Muscle of leg (tissue), 3 donors: ENCODE measurements at regions not wholly inside any gene's neighbourhood (a gene's known extent, or its start where the extent isn't known, plus 50 kb on each side); places are given as distances from the start of the nearest gene placed in this dataset.
"Not testable (repeated sequence)": the region's sequence is repeated elsewhere in the genome, so short reads cannot be mapped to it uniquely, and the experiment has no call there.

Experiments
- DNase-seq: peaks from one replicate; pipeline ENCODE4 v3.0.0; 2013
- H3K27ac ChIP-seq: one replicate; pipeline ENCODE4 v1.5.1; 2013; ENCODE audit warnings: mild to moderate bottlenecking, low read length, control low read depth
- H3K27me3 ChIP-seq: one replicate; pipeline ENCODE4 v1.6.1; 2013; ENCODE audit warnings: low read length; ENCODE audit not compliant: control insufficient read depth, insufficient read depth
- H3K36me3 ChIP-seq: one replicate; pipeline ENCODE4 v1.6.1; 2013; ENCODE audit warnings: low read length; ENCODE audit not compliant: control insufficient read depth, insufficient read depth
- H3K4me1 ChIP-seq: one replicate; pipeline ENCODE4 v1.6.1; 2013; ENCODE audit warnings: low read length; ENCODE audit not compliant: control insufficient read depth, insufficient read depth
- H3K4me3 ChIP-seq: one replicate; pipeline ENCODE4 v1.5.1; 2013; ENCODE audit warnings: low read length, control low read depth
- H3K9me3 ChIP-seq: replicated peaks from 2 replicates; pipeline ENCODE4 v1.6.1; 2013; ENCODE audit warnings: low read depth, low read length; ENCODE audit not compliant: control insufficient read depth
- WGBS: methylation state at CpG from one replicate; pipeline ENCODE4 v1.1.5; 2013; ENCODE audit warnings: missing lambda C conversion rate; ENCODE audit not compliant: insufficient coverage; 5-methylcytosine and 5-hydroxymethylcytosine counted together

GRCh38 chr15:94855409-94856266, 624.3 kb downstream of the MCTP2 start:
- 95% methylated on average over 49 of the region's 49 CpGs for WGBS
- H3K4me3 ChIP-seq: no peak overlapping the region

GRCh38 chr15:94856267-94856854, 625.0 kb downstream of the MCTP2 start:
- no peaks in the 10 kb centered on the region for H3K9me3 ChIP-seq
- DNase-seq: no peak
- no peak overlapping the region for H3K27ac ChIP-seq
- H3K4me3 ChIP-seq: no peak overlapping the region
- H3K27me3 ChIP-seq: no peaks in the 10 kb centered on the region
- H3K4me1 ChIP-seq: no peaks in the 10 kb centered on the region
- H3K36me3 ChIP-seq: no peaks in the 10 kb centered on the region
- WGBS: 94% methylated on average over 47 of the region's 50 CpGs

More at GRCh38 chr15:94855409-94856266, 624.3 kb downstream of the MCTP2 start:
- Histone ChIP-seq H3K9me3 (no peaks in the 10 kb centered on the region), H3K4me1 (no peaks in the 10 kb centered on the region), H3K27ac (no peak overlapping the region), H3K36me3 (no peaks in the 10 kb centered on the region), H3K27me3 (no peaks in the 10 kb centered on the region)
- DNase-seq: no peak

GRCh38 chr15:94857466-94857865, 626.1 kb downstream of the MCTP2 start:
- H3K27ac ChIP-seq: no peak overlapping the region
- DNase-seq: no peak
- no peaks in the 10 kb centered on the region for H3K27me3 ChIP-seq
- H3K4me3 ChIP-seq: no peak overlapping the region
- no peaks in the 10 kb centered on the region for H3K36me3 ChIP-seq
- WGBS: no CpG with 5 or more reads among the region's 4 CpGs
- H3K4me1 ChIP-seq: no peaks in the 10 kb centered on the region
- H3K9me3 ChIP-seq: no peaks in the 10 kb centered on the region

DNA sequence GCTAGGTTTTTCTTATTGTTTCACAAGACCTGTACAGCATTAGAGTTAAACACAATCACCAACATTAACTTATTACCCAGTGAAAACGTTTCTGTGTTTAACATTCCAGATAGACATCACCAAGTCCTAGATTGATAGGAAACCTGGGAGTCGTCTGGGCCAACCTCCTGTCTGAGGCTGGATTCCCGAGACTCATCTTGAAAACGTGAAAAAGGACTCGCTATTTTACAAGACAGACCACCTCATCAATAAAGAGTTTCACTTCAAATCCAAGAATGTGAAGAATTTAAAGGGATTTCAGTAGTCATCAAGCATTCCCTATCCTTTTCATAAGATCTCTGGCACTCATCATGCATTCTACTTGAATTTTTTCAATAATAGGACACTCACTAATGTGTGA, 626.6 kb downstream of the MCTP2 start:
- Histone ChIP-seq H3K4me1 (no peaks in the 10 kb centered on the region), H3K36me3 (no peaks in the 10 kb centered on the region), H3K4me3 (no peak overlapping the region), H3K27ac (no peak overlapping the region), H3K9me3 (no peaks in the 10 kb centered on the region), H3K27me3 (no peaks in the 10 kb centered on the region)
- DNase-seq: peak; percentile 15
- 0% methylated on average over 1 of the region's 5 CpGs for WGBS

- Histone ChIP-seq H3K27me3 (no peaks in the 10 kb centered on the region), H3K4me1 (no peaks in the 10 kb centered on the region), H3K4me3 (no peak overlapping the region), H3K9me3 (no peaks in the 10 kb centered on the region), H3K27ac (no peak overlapping the region), H3K36me3 (no peaks in the 10 kb centered on the region)
- no CpG with 5 or more reads among the region's 2 CpGs for WGBS
- DNase-seq: no peak
Observed at GRCh38 chr15:94858449-94858848, 627.1 kb downstream of the MCTP2 start.

DNA sequence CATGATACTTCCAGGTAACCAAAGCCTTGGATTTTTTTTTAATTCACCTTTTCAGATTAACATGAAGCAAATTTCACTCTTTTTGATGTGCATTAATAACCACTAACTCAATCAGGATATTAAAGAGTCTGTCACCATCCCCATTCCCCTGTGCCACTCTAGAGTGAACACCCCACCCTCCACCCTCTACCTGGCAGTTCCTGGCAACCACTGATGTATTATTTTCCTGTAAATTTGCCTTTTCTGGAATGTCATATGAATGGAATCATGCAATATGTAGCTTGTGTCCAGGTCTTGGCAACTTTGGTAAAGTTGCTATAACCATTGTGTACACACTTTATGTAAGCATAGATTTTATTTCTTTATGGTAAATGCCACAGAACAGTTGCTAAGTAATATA, 627.6 kb downstream of the MCTP2 start:
- DNase-seq: no peak
- H3K4me1 ChIP-seq: no peaks in the 10 kb centered on the region

DNA sequence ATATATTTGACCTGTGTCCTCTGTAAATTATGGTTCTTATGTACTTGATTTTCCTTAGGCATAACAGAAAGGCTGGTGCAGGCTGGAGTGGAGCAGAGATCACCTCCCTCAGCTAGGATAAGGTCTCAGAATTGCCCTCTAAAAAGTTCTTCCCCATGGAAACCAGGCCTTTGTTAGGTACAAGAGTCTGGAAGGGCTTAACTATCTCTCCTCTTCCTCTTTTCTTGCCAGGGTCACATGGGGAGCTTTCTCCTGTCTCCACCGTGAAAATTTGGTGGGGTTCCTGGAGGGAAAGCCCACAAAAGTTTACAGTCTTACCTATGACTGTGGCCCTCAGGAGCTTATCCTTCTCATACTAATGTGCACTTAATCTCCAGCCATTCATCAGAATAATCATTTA, 633.2 kb downstream of the MCTP2 start:
- no peaks in the 10 kb centered on the region for H3K4me1 ChIP-seq
- WGBS: 100% methylated on average over 1 of the region's 1 CpG
- H3K27me3 ChIP-seq: no peaks in the 10 kb centered on the region
- no peaks in the 10 kb centered on the region for H3K9me3 ChIP-seq
- H3K4me3 ChIP-seq: no peak overlapping the region
- H3K27ac ChIP-seq: no peak overlapping the region
- no peaks in the 10 kb centered on the region for H3K36me3 ChIP-seq
- no peak for DNase-seq

More for the DNA sequence above, 627.6 kb downstream of the MCTP2 start:
- Histone ChIP-seq H3K36me3 (no peaks in the 10 kb centered on the region), H3K4me3 (no peak overlapping the region), H3K9me3 (no peaks in the 10 kb centered on the region), H3K27ac (no peak overlapping the region), H3K27me3 (no peaks in the 10 kb centered on the region)

DNA sequence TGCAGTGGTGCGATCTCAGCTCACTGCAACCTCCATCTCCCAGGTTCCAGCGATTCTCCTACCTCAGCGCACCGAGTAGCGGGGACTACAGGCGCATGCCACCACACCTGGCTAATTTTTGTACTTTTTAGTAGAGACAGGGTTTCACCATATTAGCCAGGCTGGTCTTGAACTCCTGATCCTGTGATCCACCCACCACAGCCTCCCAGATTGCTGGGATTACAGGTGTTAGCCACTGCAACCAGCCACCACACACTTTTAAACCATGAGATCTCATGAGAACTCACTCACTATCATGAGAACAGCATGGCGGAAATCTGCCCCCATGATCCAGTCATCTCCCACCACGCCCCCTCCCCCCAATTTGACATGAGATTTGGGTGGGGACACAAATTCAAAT, 636.9 kb downstream of the MCTP2 start:
- not testable (repeated sequence) for H3K27ac ChIP-seq, H3K4me3 ChIP-seq, H3K36me3 ChIP-seq, H3K4me1 ChIP-seq, H3K27me3 ChIP-seq, H3K9me3 ChIP-seq, DNase-seq
- no CpG with 5 or more reads among the region's 8 CpGs for WGBS

DNA sequence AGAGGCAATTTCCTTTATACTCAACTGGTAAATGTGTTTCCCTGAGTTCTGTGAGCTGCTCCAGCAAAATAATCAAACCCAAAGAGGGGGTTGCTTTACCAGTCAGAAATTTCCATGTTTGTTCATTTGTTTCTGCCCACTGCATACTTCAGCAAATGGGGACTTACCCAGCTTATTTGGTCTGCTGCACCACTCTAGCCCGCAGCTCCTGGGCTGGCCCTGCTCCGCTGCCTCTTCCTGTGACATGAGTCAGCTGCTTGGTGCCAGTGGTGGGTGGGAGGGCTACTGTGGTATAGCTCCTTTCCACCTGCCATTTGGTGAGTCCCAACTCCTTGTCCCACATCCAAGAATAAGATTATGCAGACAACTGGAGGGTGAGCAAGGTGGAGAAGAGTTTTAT, 644.2 kb downstream of the MCTP2 start:
- H3K36me3 ChIP-seq: no peaks in the 10 kb centered on the region
- H3K9me3 ChIP-seq: peaks cover 5% of the 10 kb centered on the region
- no peaks in the 10 kb centered on the region for H3K4me1 ChIP-seq
- H3K27ac ChIP-seq: no peak overlapping the region
- no peak for DNase-seq
- WGBS: no CpG with 5 or more reads among the region's 2 CpGs
- no peaks in the 10 kb centered on the region for H3K27me3 ChIP-seq
- no peak overlapping the region for H3K4me3 ChIP-seq

- DNase-seq: no peak
- WGBS: 71% methylated on average over 1 of the region's 2 CpGs
- peaks cover 5% of the 10 kb centered on the region for H3K9me3 ChIP-seq
- H3K27ac ChIP-seq: no peak overlapping the region
- H3K27me3 ChIP-seq: no peaks in the 10 kb centered on the region
- H3K4me1 ChIP-seq: no peaks in the 10 kb centered on the region
- H3K4me3 ChIP-seq: no peak overlapping the region
- no peaks in the 10 kb centered on the region for H3K36me3 ChIP-seq
Observed at GRCh38 chr15:94877833-94878232, 646.5 kb downstream of the MCTP2 start.
